ENCODE measurements at regions not wholly inside any gene's neighbourhood (a gene's known extent, or its start where the extent isn't known, plus 50 kb on each side); places are given as distances from the start of the nearest gene placed in this dataset.

DNA sequence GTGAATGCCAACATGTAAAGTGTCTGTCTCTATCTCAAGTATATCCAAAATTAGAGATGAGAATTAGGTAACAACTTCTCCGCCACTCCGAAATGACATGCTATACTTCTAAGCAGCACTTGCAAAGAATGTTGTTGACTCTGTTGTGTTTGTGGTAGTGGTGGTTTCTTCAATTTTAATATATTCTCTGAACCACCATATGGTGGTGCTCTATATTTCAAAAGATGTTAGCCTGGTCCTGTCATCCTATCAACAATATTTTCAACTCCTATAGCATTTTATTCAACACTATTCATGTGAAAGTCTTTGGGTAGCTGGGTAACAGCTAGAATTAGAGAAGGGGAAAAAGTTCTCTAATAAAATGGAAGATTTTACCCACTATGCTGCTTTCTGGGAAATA lies 1622.8 kb upstream of the IGFBP7 start:
- H3K4me1 ChIP-seq = no peaks in the 10 kb centered on the region
- H3K27me3 ChIP-seq = no peaks in the 10 kb centered on the region
- H3K4me3 ChIP-seq = no peak overlapping the region
- H3K9me3 ChIP-seq = no peaks in the 10 kb centered on the region
- intact Hi-C loops (cut with DNase I; ENCODE audit: low total_unique reads) = no loop called here
- H3K36me3 ChIP-seq = no peaks in the 10 kb centered on the region
- no peak for DNase-seq (ENCODE audit: low spot score in 2 of 2)
- no peak overlapping the region for H3K27ac ChIP-seq
- TF ChIP-seq POLR2AphosphoS5 (IDR thresholded peaks at IDR 0.05) (no peak), POLR2A (IDR thresholded peaks at IDR 0.05) (no peak)
- TF ChIP-seq, protein P1, sequence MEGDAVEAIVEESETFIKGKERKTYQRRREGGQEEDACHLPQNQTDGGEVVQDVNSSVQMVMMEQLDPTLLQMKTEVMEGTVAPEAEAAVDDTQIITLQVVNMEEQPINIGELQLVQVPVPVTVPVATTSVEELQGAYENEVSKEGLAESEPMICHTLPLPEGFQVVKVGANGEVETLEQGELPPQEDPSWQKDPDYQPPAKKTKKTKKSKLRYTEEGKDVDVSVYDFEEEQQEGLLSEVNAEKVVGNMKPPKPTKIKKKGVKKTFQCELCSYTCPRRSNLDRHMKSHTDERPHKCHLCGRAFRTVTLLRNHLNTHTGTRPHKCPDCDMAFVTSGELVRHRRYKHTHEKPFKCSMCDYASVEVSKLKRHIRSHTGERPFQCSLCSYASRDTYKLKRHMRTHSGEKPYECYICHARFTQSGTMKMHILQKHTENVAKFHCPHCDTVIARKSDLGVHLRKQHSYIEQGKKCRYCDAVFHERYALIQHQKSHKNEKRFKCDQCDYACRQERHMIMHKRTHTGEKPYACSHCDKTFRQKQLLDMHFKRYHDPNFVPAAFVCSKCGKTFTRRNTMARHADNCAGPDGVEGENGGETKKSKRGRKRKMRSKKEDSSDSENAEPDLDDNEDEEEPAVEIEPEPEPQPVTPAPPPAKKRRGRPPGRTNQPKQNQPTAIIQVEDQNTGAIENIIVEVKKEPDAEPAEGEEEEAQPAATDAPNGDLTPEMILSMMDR (IDR thresholded peaks at IDR 0.05) = no peak

DNA sequence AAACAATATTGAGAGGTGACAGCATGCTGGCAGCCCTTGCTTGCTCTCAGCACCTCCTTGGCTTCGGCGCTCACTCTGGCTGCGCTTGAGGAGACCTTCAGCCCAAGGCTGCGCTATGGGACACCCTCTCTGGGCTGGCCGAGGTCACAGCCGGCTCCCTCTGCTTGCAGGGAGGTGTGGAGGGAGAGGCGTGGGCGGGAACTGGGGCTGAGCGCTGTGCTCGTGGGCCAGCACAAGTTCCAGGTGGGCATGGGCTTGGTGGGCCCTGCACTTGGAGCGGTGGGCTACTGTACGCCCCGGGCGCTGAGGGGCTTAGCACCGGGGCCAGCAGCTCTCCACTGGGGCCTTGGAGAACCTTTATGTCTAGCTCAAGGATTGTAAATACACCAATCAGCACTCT lies 1613.8 kb upstream of the IGFBP7 start:
- no peak for DNase-seq (ENCODE audit: low spot score in 2 of 2)
- H3K27me3 ChIP-seq = no peaks in the 10 kb centered on the region
- TF ChIP-seq POLR2A (IDR thresholded peaks at IDR 0.05) (no peak), POLR2AphosphoS5 (IDR thresholded peaks at IDR 0.05) (no peak)
- TF ChIP-seq, protein P1 (IDR thresholded peaks at IDR 0.05) = no peak

DNA sequence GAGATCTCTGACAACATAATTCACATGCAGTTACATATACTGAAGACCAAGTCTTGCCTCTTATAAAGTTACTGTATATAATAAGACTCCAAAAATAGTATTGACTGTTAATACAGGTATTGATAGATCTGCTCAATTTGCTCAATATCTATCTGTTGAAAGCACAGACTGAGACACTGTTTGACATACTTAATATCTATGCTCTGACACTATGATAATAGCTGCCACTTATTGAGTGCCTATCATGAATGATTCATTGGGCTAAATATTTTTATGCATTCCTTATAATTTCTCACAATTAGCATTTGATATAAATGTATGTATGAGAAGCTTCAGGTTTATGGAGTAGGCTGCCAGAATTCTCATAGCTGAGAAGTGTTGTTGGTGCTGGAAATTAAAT lies 1600.9 kb upstream of the IGFBP7 start:
- Histone ChIP-seq H3K9me3 (peaks cover 0 to 4% of the 10 kb centered on the region in 2 donors), H3K4me3 (no peak overlapping the region), H3K27ac (no peak overlapping the region), H3K4me1 (no peaks in the 10 kb centered on the region), H3K27me3 (no peaks in the 10 kb centered on the region), H3K36me3 (no peaks in the 10 kb centered on the region)
- TF ChIP-seq POLR2AphosphoS5 (IDR thresholded peaks at IDR 0.05) = no peak
- TF ChIP-seq POLR2A (IDR thresholded peaks at IDR 0.05) = no peak
- TF ChIP-seq, protein P1 (IDR thresholded peaks at IDR 0.05) = no peak
- intact Hi-C loops (cut with DNase I; ENCODE audit: low total_unique reads) = no loop called here
- no peak for DNase-seq (ENCODE audit: low spot score in 2 of 2)

More for the DNA sequence above, 1613.8 kb upstream of the IGFBP7 start:
- no peak overlapping the region for H3K4me3 ChIP-seq
- intact Hi-C loops (cut with DNase I; ENCODE audit: low total_unique reads) = no loop called here
- H3K36me3 ChIP-seq = no peaks in the 10 kb centered on the region
- H3K9me3 ChIP-seq = no peaks in the 10 kb centered on the region
- no peak overlapping the region for H3K27ac ChIP-seq
- no peaks in the 10 kb centered on the region for H3K4me1 ChIP-seq

DNA sequence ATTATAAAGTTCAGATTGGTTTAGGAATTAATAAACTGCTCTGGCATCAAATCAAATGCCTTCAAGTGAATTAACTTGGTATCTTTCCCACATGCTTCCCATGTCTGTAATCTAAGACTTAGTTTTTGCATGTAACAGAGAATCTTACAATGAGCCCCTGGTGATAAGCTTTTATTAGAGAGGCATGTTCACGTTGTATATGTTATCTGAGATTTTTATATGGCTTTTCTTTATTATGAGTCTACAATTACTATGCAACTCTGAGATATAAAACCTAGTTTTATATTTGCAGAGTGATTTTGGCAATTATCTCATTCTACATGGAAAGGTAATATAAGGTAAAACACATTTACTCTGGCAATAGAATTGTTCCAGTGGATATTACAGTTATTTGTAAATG lies 1578.4 kb upstream of the IGFBP7 start:
- TF ChIP-seq, protein P1 (IDR thresholded peaks at IDR 0.05) = no peak
- TF ChIP-seq POLR2A (IDR thresholded peaks at IDR 0.05) (no peak), POLR2AphosphoS5 (IDR thresholded peaks at IDR 0.05) (no peak)
- Histone ChIP-seq H3K4me3 (no peak overlapping the region), H3K27me3 (no peaks in the 10 kb centered on the region), H3K9me3 (no peaks in the 10 kb centered on the region), H3K27ac (no peak overlapping the region), H3K4me1 (no peaks in the 10 kb centered on the region), H3K36me3 (no peaks in the 10 kb centered on the region)
- DNase-seq (ENCODE audit: low spot score in 2 of 2) = no peak
- intact Hi-C loops (cut with DNase I; ENCODE audit: low total_unique reads) = no loop called here

DNA sequence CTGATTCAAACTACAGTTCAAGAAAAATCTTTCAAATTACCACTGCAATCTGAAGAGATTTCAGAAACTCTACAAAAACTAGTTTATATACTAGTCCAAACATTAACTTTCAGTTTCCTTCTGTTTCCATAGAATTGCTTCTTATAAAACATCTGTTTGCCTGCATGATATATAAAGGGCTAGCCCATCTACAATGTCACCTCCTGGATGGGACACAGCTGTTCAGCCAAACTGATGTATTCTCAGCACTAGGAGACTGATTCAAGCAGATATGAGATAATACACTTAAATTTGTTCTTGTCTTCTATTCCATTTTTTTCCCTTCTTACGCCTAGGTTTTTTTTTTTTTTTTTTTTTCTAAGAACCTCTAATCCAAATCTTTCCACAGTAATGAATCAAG lies 1569.7 kb upstream of the IGFBP7 start:
- no peaks in the 10 kb centered on the region for H3K4me1 ChIP-seq
- H3K27ac ChIP-seq = no peak overlapping the region
- DNase-seq (ENCODE audit: low spot score in 2 of 2) = no peak
- TF ChIP-seq POLR2A (IDR thresholded peaks at IDR 0.05) (no peak), POLR2AphosphoS5 (IDR thresholded peaks at IDR 0.05) (no peak)
- TF ChIP-seq, protein P1 (IDR thresholded peaks at IDR 0.05) = no peak
- no peak overlapping the region for H3K4me3 ChIP-seq
- intact Hi-C loops (cut with DNase I; ENCODE audit: low total_unique reads) = no loop called here
- no peaks in the 10 kb centered on the region for H3K36me3 ChIP-seq
- no peaks in the 10 kb centered on the region for H3K9me3 ChIP-seq
- H3K27me3 ChIP-seq = no peaks in the 10 kb centered on the region
